ENCODE measurements at regions not wholly inside any gene's neighbourhood (a gene's known extent, or its start where the extent isn't known, plus 50 kb on each side); places are given as distances from the start of the nearest gene placed in this dataset.

GRCh38 chr3:147240581-147240980 lies 165.8 kb downstream of the ZIC4 start:
- TF ChIP-seq CTCF (IDR thresholded peaks at IDR 0.05) (no peak), POLR2A (IDR thresholded peaks at IDR 0.05) (no peak)

All from suprapubic skin (tissue), 3 donors.